CD4-positive, alpha-beta memory T cell (primary cell): ENCODE measurements at regions not wholly inside any gene's neighbourhood (a gene's known extent, or its start where the extent isn't known, plus 50 kb on each side); places are given as distances from the start of the nearest gene placed in this dataset.
"Not testable (repeated sequence)": the region's sequence is repeated elsewhere in the genome, so short reads cannot be mapped to it uniquely, and the experiment has no call there.

Source experiments
- CTCF ChIA-PET: fragments of 350-600 bp; sonication (Branson Sonifier 250); formaldehyde crosslinking; loops from one replicate; lab custom pipeline; 2021; ENCODE audit warnings: inconsistent platforms; ENCODE audit not compliant: partially characterized antibody; lab: Charles Lee
- POLR2A ChIA-PET: fragments of 350-600 bp; sonication (Branson Sonifier 250); formaldehyde crosslinking; loops from one replicate; lab custom pipeline; 2021; ENCODE audit not compliant: partially characterized antibody; lab: Charles Lee
- DNase-seq, 5 donors: peaks; one replicate each; pipeline versions ENCODE4 v3.0.0 to v3.0.0-alpha.2; 2020 to 2022; ENCODE audit warnings: mixed read lengths in 1 of 5
- H3K27ac ChIP-seq: one replicate; pipeline ENCODE4 v1.7.0; 2013; ENCODE audit warnings: low read depth, low read length
- H3K27me3 ChIP-seq: 2 replicates; pipeline ENCODE4 v1.7.0; 2013; ENCODE audit warnings: mild to moderate bottlenecking, low read length, moderate library complexity; ENCODE audit not compliant: insufficient read depth
- H3K36me3 ChIP-seq: 2 replicates; pipeline ENCODE4 v1.7.0; 2013; ENCODE audit warnings: mild to moderate bottlenecking, low read length, moderate library complexity; ENCODE audit not compliant: insufficient read depth
- H3K4me1 ChIP-seq: 2 replicates; pipeline ENCODE4 v1.7.0; 2013; ENCODE audit warnings: mild to moderate bottlenecking, low read length, moderate library complexity; ENCODE audit not compliant: insufficient read depth
- H3K4me3 ChIP-seq, 2 donors: one replicate each; pipeline ENCODE4 v1.7.0; 2013; ENCODE audit warnings: low read length in 2 of 2, mild to moderate bottlenecking in 1 of 2
- H3K9me3 ChIP-seq, 2 donors: one replicate each; pipeline ENCODE4 v1.7.0; 2013; ENCODE audit warnings: low read length in 2 of 2, control low read depth in 1 of 2; ENCODE audit not compliant: control insufficient read depth in 1 of 2
- H3K27ac Mint-ChIP-seq, 7 donors: one replicate each; pipeline ENCODE4 v1.8.0; 2020 to 2021; ENCODE audit warnings: mixed read lengths in 7 of 7, mild to moderate bottlenecking in 6 of 7, inconsistent platforms in 3 of 7, moderate library complexity in 3 of 7
- H3K27me3 Mint-ChIP-seq, 2 donors: one replicate each; pipeline ENCODE4 v1.8.0; 2020 to 2021; ENCODE audit warnings: mixed read lengths in 2 of 2
- H3K36me3 Mint-ChIP-seq, 2 donors: one replicate each; pipeline ENCODE4 v1.8.0; 2020 to 2021; ENCODE audit warnings: mixed read lengths in 2 of 2, inconsistent platforms in 1 of 2, mild to moderate bottlenecking in 1 of 2
- H3K4me1 Mint-ChIP-seq, 4 donors: one replicate each; pipeline ENCODE4 v1.8.0; 2020 to 2021; ENCODE audit warnings: mixed read lengths in 4 of 4, mild to moderate bottlenecking in 1 of 4
- H3K4me3 Mint-ChIP-seq, 8 donors: one replicate each; pipeline ENCODE4 v1.8.0; 2020 to 2021; ENCODE audit warnings: mixed read lengths in 8 of 8, mild to moderate bottlenecking in 7 of 8, moderate library complexity in 6 of 8, inconsistent platforms in 3 of 8
- H3K9me3 Mint-ChIP-seq, 8 donors: one replicate each; pipeline ENCODE4 v1.8.0; 2020 to 2021; ENCODE audit warnings: mixed read lengths in 8 of 8, mild to moderate bottlenecking in 5 of 8, inconsistent platforms in 3 of 8, moderate library complexity in 1 of 8
- intact Hi-C: fragments of 100-400 bp; cut with micrococcal nuclease; formaldehyde crosslinking; loops from one replicate; pipeline ENCODE4 v1.15.1; 2023

GRCh38 chr5:125064621-125065438 is 318.4 kb upstream of the ZNF608 start:
- Mint-ChIP-seq H3K4me1 (no peaks in the 10 kb centered on the region), H3K9me3 (peaks cover 0 to 5% (median 2%) of the 10 kb centered on the region in 8 donors), H3K4me3 (no peak overlapping the region), H3K27ac (no peak overlapping the region), H3K36me3 (no peaks in the 10 kb centered on the region), H3K27me3 (no peaks in the 10 kb centered on the region)
- no peaks in the 10 kb centered on the region for H3K4me1 ChIP-seq
- ChIA-PET POLR2A (no interaction called here), CTCF (no interaction called here)
- intact Hi-C loops: no loop called here
- no peaks in the 10 kb centered on the region for H3K27me3 ChIP-seq
- H3K36me3 ChIP-seq: no peaks in the 10 kb centered on the region
- no peak overlapping the region for H3K4me3 ChIP-seq
- DNase-seq: no peak
- no peaks in the 10 kb centered on the region for H3K9me3 ChIP-seq
- no peak overlapping the region for H3K27ac ChIP-seq

GRCh38 chr5:125065741-125066140 is 319.3 kb upstream of the ZNF608 start:
- Mint-ChIP-seq H3K36me3 (no peaks in the 10 kb centered on the region), H3K4me1 (no peaks in the 10 kb centered on the region), H3K4me3 (no peak overlapping the region), H3K27me3 (no peaks in the 10 kb centered on the region), H3K27ac (no peak overlapping the region), H3K9me3 (peaks cover 0 to 6% (median 2%) of the 10 kb centered on the region in 8 donors)
- Histone ChIP-seq H3K9me3 (no peaks in the 10 kb centered on the region), H3K36me3 (no peaks in the 10 kb centered on the region), H3K27ac (no peak overlapping the region), H3K4me3 (no peak overlapping the region), H3K4me1 (no peaks in the 10 kb centered on the region), H3K27me3 (no peaks in the 10 kb centered on the region)
- DNase-seq: no peak
- intact Hi-C loops: no loop called here
- CTCF ChIA-PET: no interaction called here
- POLR2A ChIA-PET: no interaction called here

GRCh38 chr5:125070961-125071360 is 324.5 kb upstream of the ZNF608 start:
- Mint-ChIP-seq H3K9me3 (peaks cover 0 to 27% (median 17%) of the 10 kb centered on the region in 8 donors), H3K27me3 (no peaks in the 10 kb centered on the region), H3K36me3 (no peaks in the 10 kb centered on the region), H3K4me3 (no peak overlapping the region), H3K27ac (no peak overlapping the region), H3K4me1 (no peaks in the 10 kb centered on the region)
- peaks cover 0 to 7% of the 10 kb centered on the region in 2 donors for H3K9me3 ChIP-seq
- no peak for DNase-seq
- no peaks in the 10 kb centered on the region for H3K27me3 ChIP-seq
- ChIA-PET CTCF (no interaction called here), POLR2A (no interaction called here)
- no peaks in the 10 kb centered on the region for H3K4me1 ChIP-seq
- no peak overlapping the region for H3K27ac ChIP-seq
- H3K36me3 ChIP-seq: no peaks in the 10 kb centered on the region
- intact Hi-C loops: no loop called here
- H3K4me3 ChIP-seq: no peak overlapping the region

- Mint-ChIP-seq H3K36me3 (no peaks in the 10 kb centered on the region), H3K27me3 (no peaks in the 10 kb centered on the region), H3K4me1 (no peaks in the 10 kb centered on the region), H3K4me3 (no peak overlapping the region), H3K9me3 (peaks cover 0 to 27% (median 16%) of the 10 kb centered on the region in 8 donors), H3K27ac (no peak overlapping the region)
- H3K27ac ChIP-seq: no peak overlapping the region
- no peaks in the 10 kb centered on the region for H3K27me3 ChIP-seq
- H3K4me3 ChIP-seq: no peak overlapping the region
- H3K9me3 ChIP-seq: peaks cover 0 to 7% of the 10 kb centered on the region in 2 donors
- intact Hi-C loops: no loop called here
- DNase-seq: no peak
- POLR2A ChIA-PET: no interaction called here
- no peaks in the 10 kb centered on the region for H3K36me3 ChIP-seq
- CTCF ChIA-PET: no interaction called here
- no peaks in the 10 kb centered on the region for H3K4me1 ChIP-seq
Observed at GRCh38 chr5:125073090-125073489, 326.7 kb upstream of the ZNF608 start.

- ChIA-PET POLR2A (no interaction called here), CTCF (no interaction called here)
- Histone ChIP-seq H3K27me3 (no peaks in the 10 kb centered on the region), H3K27ac (no peak overlapping the region), H3K9me3 (peaks cover 0 to 7% of the 10 kb centered on the region in 2 donors), H3K36me3 (no peaks in the 10 kb centered on the region), H3K4me3 (no peak overlapping the region), H3K4me1 (no peaks in the 10 kb centered on the region)
- intact Hi-C loops: no loop called here
- no peaks in the 10 kb centered on the region for H3K36me3 Mint-ChIP-seq
- no peaks in the 10 kb centered on the region for H3K4me1 Mint-ChIP-seq
- no peaks in the 10 kb centered on the region for H3K27me3 Mint-ChIP-seq
- no peak for DNase-seq
- H3K27ac Mint-ChIP-seq: no peak overlapping the region
- H3K4me3 Mint-ChIP-seq: no peak overlapping the region
- peaks cover 0 to 22% (median 17%) of the 10 kb centered on the region in 8 donors for H3K9me3 Mint-ChIP-seq
Observed at GRCh38 chr5:125075567-125075966, 329.1 kb upstream of the ZNF608 start.

- H3K27ac Mint-ChIP-seq, H3K36me3 Mint-ChIP-seq, H3K27me3 ChIP-seq, H3K27me3 Mint-ChIP-seq, H3K4me1 Mint-ChIP-seq, DNase-seq, H3K9me3 ChIP-seq, CTCF ChIA-PET, H3K4me3 ChIP-seq, intact Hi-C loops, H3K4me1 ChIP-seq, H3K36me3 ChIP-seq, H3K4me3 Mint-ChIP-seq, POLR2A ChIA-PET, H3K27ac ChIP-seq, H3K9me3 Mint-ChIP-seq: not testable (repeated sequence)
Observed at GRCh38 chr5:125079028-125079427, 332.6 kb upstream of the ZNF608 start.

- no peaks in the 10 kb centered on the region for H3K9me3 ChIP-seq
- no peak overlapping the region for H3K27ac ChIP-seq
- no peaks in the 10 kb centered on the region for H3K36me3 Mint-ChIP-seq
- intact Hi-C loops: no loop called here
- H3K9me3 Mint-ChIP-seq: peaks cover 0 to 3% (median under 1%) of the 10 kb centered on the region in 8 donors
- no peak overlapping the region for H3K27ac Mint-ChIP-seq
- POLR2A ChIA-PET: no interaction called here
- no peaks in the 10 kb centered on the region for H3K36me3 ChIP-seq
- CTCF ChIA-PET: no interaction called here
- H3K27me3 Mint-ChIP-seq: no peaks in the 10 kb centered on the region
- no peak overlapping the region for H3K4me3 Mint-ChIP-seq
- no peaks in the 10 kb centered on the region for H3K27me3 ChIP-seq
- no peaks in the 10 kb centered on the region for H3K4me1 ChIP-seq
- no peak overlapping the region for H3K4me3 ChIP-seq
- no peak for DNase-seq
- no peaks in the 10 kb centered on the region for H3K4me1 Mint-ChIP-seq
Observed at GRCh38 chr5:125081101-125081500, 334.7 kb upstream of the ZNF608 start.
